Colon (tissue), 2 donors: ENCODE measurements at regions not wholly inside any gene's neighbourhood (a gene's known extent, or its start where the extent isn't known, plus 50 kb on each side); places are given as distances from the start of the nearest gene placed in this dataset.
"Not testable (repeated sequence)": the region's sequence is repeated elsewhere in the genome, so short reads cannot be mapped to it uniquely, and the experiment has no call there.

Experiments used
- FAIRE-seq: peaks from 2 replicates; lab custom pipeline; 2012; peaks lifted over from hg19 to GRCh38; lab: Jason Lieb, UNC
- donor health status: control.
- donor health status: control.

DNA sequence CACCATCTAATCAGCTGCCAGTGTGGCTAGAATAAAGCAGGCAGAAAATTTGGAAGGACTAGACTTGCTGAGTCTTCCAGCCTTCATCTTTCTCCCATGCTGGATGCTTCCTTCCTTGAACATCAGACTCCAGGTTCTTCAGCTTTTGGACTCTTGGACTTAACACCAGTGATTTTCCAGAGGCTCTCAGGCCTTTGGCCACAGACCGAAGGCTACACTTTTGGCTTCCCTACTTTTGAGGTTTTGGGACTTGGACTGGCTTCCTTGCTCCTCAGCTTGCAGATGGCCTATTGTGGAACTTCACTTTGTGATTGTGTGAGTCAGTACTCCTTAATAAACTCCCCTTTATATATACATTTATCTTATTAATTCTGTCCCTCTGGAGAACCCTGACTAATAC is 129.8 kb upstream of the MB21D2 start:
- FAIRE-seq: not testable (repeated sequence)

DNA sequence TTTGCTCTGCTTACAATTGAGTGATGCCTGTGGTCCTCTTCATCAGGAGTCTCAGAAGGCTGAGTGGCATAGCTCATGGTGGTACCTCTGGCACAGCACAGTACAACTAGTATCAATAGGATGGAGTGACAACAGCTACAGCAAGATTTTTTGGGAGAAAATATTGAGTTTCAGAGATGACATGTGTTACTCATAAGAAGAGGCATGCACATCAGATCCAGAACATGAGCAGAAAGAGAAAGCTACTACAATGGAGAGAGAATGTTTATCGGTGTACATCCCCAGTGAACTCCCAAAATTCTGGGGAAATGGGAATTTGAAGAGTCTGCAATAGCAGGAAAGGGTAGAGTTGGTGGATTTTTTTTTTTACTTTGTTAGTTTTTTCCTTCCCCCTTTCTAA is 130.5 kb upstream of the MB21D2 start:
- no peak for FAIRE-seq

DNA sequence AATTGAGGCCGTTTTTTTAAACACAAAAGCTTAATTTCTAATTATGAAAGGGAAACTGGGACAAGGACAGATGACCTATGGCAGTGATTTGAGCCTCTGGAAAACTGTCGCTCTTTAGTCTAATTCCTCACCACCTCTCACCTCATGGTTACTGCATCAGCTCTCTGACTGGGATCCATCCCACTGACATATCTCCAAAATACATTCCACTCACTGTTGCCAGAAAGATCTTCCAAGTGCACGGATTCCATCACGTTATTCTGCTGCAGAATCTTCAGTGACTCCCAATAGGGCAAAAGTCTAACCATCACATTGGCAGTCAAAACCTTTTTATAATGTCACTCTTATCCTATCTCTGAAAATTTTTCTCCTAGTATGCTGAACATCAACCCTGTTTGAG is 132.3 kb upstream of the MB21D2 start:
- FAIRE-seq: no peak

DNA sequence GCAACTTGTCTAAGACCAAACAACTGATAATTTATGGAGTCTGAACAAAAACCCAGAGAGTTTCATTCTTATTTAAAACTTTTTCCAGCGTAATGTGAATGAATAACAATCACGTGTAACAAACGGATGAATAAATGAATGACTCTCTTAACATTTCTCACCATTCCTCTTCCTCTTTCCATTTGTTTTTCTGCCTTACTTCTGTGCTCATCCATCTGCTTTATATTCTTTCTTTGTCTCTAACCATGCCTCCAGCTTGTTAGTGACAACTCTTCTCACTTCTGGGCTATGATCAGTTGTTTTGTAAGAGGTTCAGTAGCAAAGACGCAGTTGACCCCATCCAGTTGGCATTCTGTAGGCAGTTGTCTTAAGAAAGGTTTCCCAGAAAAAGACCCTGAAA is 133.7 kb upstream of the MB21D2 start:
- no peak for FAIRE-seq

DNA sequence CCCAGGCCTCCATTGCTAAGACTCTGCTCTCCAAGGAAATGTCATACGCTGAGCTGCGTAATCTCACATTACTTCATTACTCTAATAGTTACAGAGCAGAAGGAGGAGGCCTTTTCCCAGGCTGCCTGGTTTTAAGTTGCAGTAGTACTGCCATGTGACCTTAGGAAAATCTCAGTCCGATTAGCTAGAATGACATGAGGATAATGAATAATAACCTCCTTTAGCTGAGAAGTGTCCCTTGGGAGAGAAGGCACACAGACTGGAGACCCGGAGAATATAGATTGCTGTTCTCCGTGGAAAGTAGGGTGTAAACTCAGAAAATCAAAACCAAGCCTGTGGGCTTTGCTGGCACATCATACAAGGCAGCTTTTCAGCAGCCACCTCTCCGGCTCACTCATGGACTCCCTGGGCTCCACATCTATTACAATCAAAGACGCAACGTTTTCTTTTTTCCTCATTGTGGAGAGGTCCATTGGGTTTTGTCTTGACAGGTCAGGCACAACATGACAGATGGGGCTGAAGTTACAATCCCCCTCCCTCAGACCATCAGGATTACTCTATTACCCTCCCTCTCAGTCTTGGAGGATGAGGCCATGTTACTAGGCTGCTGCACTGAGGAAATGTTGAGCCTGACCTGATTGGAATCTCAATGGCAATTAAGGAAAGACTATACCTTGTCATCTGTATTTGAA is 134.8 kb upstream of the MB21D2 start:
- FAIRE-seq: no peak

DNA sequence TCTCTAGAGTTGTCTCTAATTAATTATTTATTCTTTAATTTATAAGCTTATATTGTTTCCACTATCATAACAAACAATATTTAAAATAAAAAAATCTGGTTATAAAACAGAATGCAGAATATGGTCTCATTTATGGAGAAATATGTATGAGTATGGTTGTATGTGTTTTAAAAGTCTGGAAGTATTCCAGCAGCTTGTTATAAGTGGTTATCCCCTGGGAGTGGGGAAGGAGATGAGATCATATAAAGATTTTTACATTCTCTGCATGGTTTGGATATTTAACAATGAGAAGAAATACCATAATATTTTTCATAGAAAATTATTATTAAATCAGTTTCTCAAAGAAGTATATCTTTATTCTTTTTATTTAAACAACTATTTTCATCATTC is 135.4 kb upstream of the MB21D2 start:
- no peak for FAIRE-seq

DNA sequence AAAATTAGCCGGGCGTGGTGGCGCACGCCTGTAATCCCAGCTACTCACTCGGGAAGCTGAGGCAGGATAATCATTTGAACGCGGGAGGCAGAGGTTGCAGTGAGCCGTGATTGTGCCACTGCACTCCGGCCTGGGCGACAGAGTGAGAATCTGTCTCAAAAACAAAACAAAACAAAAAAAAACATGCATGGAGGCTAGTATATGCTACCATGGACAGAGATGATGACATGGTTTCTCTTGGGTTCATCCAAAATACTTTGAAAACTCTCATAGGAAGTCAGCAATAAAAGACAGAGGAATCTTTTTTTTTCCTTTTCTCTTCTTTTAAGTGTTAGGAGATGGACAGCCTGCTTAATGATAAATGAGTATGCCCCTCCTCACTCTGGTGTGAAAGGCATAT is 137.7 kb upstream of the MB21D2 start:
- no peak for FAIRE-seq

DNA sequence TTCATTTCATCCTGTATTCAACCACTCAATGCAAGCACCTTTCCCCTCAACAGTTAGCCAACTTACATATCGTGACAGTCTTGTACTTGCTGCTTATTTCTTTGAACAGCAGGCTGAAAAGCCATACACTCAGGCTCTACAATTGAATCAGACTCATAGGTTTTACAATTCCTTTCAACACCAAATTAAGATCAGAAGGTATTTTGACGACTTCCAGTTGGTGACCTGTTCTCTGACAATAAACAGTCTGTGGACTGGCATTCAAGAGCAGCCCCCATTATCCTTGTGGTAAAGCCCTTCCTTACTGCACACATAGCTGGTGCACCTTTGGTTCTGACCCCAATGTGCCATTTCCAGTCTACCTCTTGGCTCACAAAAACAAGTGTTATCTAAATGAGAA is 140.0 kb upstream of the MB21D2 start:
- no peak for FAIRE-seq

DNA sequence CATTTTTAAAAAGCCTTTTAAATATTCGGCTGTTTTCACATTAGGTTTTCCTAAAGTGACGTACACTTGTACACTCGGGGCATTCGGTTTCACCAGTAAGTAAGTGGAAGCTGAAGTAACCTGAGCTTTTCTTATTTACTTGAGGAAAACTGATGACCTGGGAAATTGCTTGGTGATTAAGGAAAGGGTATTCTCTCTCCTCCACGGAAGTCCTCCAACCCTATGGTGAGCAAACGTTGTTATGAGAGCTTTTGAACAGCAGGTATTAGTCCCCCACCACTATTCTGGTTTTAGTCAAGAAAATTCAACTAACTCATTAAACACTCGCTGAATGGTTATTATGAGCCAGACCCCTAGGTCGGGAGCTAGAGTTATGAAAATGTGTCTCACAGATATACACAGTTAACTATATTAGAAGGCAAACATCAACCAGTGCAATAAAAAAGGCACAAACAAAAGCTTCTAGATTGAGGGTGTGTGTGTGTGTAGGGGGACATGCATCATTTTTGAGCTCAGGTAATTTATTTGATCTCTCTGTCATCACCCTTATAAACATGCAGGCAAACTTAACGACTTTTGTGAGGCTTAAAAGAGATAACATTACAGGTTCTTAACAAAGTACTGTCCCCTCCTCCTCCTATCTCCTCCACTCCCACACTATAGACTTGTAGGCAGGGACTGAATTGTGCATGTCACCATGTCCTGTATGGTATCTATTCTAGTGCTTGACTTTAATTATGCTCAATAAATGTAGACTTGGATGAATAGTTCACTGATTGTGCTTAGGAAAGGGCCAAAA is 143.3 kb upstream of the MB21D2 start:
- no peak for FAIRE-seq

DNA sequence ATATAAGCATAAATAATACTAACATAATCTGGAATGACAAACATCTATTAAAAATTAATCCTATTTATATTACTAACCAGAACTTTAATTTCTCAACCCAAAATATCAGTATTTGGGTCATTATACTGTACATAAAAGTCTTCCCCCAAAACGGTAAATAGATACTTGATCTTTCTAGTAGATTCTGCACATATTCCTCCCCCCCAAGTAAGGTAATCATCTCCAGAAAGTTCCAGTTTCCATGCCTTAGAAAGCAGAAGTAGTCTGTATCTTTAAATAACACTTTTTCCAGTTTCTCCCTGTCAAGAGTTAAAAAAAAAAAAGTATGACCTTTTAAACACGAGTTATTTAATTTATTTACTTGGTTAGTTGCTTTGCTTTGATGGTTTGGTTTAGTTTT is 150.7 kb upstream of the MB21D2 start:
- no peak for FAIRE-seq

DNA sequence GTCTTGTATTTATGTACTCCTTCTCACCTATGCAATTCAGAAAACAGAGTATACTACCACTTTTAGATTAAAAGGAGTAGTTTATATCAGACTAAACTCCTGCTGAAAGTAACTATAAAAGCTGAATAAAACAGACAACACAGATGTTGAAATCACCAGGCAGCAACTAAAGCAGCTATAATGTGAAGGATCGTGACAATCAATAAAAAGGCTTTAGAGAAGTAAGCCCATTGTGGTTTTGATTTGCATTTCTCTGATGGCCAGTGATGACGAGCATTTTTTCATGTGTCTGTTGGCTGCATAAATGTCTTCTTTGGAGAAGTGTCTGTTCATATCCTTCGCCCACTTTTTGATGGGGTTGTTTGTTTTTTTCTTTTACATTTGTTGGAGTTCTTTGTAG is 152.1 kb upstream of the MB21D2 start:
- FAIRE-seq: not testable (repeated sequence)

DNA sequence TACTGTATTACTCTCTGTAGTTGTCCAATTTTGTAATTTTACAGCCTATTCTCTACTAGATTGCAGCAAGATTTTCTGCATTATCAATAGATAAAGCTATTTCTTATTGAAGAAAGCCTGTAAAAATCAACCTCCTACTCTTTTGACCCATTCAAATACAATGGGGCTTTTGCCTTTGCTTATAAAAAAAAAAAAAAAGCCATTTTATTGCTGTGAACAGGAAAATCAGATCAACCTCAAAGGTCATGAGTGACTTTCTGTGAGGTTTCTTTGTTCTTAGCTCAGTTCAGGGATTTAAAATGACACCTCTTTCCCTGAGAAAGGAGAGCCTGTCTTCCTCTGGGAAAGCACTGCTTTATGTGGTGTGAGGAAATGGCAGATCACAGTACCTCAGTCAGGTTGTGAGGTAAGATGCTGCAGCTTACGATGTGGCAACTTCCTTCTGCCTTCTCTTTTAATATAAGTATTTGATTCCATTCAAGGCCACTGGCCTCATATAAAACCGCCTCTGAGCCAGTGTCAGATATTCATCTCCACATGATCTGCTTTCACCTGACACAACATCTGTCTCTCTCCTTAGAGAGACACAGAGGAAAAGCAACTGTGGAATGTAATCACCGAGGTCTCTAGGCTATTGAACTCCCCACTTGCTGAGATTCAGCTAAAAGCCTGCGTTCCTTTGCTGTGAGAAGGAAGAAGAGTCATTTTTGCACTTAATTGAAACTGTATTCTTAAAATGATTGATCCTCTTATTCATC is 161.5 kb upstream of the MB21D2 start:
- no peak for FAIRE-seq

DNA sequence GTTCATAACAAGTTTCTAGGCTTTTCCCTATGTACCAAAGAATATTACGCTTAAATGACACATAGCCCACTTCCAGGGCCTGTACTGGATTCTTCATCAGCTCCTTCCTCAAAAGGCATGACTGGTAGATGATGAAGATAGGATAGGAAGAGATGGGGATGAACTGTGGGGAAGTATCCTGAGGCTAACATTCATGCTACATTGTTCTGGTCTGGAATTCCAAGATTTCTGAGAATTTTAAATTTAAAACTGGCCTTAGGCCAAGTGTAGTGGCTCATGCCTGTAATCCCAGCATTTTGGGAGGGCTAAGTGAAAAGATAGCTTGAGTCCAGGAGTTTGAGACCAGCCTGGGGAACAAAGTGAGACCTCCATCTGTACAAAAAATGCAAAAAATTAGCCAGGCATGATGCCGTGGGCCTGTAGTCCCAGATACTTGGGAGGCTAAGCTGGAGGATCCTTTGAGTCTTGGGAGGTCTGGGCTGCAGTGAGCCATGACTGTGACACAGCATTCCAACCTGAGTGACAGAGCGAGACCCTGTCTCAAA is 160.1 kb upstream of the PLAAT1 start:
- FAIRE-seq: no peak

DNA sequence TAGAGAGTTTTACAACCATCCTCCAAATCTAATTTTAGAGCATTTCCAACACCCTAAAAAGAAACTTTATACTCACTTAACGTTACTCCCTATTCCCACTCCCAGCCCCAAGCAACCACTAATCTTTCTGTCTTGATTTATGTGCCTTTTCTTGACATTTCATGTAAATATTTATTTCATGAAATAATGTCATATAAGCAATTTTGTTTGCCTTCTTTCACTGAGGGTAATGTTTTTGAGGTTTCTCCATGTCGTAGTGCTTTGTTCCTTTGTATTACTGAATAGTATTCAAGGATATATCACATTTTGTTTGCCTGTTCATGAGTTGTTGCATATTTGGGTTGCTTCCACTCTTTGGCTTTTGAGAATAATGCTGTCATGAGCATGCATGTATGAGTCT is 155.4 kb upstream of the PLAAT1 start:
- FAIRE-seq: no peak

DNA sequence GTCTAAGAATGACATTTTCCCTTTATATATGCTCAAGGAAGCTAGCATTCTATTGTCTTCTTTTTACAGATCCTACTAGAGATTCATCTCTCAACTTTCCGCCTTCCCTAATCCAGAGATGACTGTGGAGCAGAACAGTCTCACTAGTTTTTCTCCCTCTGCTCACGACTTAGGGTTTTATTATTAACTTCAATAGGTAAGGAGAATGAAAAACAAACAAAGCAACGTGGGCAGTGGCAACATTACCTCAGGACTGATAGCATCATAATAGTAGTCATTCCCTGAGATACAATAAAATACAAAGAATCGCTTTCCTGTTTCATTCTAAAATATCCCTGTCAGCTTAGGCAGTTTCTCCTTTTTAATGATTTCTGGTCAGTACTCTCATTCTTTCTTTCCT is 154.3 kb upstream of the PLAAT1 start:
- FAIRE-seq: no peak

DNA sequence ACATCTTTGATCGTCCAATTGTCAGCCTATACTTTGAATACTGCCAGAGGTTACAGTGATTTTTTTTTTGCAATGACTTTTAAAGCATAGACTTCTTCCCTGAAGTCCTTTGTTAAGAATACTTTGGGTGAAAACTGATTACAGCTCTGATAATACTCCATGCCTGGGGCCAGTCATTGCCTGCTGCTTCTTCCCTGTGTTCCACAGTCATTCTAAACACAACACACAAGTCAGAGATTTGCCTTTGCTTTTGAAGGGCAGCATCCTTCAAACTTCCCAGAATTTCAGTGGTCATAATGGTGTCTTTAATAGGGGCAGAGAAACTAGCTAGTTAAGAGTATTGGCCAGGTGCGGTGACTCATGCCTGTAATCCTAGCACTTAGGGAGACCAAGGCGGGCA is 153.7 kb upstream of the PLAAT1 start:
- FAIRE-seq: no peak

DNA sequence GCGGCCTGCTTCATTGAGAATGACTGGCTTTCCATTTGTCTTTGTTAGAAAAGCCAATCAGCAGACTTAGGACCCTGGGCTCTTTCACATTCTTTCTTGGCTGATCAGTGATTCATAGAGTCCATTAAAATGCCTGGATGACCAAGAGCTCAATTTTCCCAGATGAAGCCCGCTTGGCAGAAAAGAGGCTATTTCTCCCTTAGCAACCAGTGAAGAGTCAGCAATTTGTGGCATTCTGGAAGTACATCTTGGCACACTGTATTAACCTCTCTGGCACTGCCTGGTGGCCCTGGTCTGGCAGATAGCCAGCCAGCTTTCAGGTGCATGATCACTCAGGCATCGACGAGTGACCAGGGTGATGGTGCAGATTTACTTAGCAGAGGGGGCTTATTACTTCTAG is 145.7 kb upstream of the PLAAT1 start:
- no peak for FAIRE-seq

DNA sequence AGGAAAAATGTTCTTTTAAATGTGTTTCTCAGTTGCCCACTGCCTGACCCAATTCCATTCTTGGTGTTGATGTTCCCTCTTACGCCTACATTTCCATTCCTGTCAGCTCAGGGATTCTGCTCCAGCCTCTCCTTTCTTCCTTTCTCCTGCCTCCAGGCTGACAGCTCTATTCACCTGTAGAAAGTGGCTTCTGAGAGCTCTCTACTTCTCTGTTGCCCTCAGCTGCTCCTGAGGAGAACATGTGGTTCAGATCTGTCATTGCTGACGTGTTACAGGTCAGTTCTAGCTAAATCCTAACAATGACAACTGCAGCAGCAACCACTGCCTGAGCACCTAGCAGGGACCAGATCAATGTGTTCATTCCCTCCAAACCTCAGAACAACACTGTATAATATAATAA is 144.9 kb upstream of the PLAAT1 start:
- no peak for FAIRE-seq

DNA sequence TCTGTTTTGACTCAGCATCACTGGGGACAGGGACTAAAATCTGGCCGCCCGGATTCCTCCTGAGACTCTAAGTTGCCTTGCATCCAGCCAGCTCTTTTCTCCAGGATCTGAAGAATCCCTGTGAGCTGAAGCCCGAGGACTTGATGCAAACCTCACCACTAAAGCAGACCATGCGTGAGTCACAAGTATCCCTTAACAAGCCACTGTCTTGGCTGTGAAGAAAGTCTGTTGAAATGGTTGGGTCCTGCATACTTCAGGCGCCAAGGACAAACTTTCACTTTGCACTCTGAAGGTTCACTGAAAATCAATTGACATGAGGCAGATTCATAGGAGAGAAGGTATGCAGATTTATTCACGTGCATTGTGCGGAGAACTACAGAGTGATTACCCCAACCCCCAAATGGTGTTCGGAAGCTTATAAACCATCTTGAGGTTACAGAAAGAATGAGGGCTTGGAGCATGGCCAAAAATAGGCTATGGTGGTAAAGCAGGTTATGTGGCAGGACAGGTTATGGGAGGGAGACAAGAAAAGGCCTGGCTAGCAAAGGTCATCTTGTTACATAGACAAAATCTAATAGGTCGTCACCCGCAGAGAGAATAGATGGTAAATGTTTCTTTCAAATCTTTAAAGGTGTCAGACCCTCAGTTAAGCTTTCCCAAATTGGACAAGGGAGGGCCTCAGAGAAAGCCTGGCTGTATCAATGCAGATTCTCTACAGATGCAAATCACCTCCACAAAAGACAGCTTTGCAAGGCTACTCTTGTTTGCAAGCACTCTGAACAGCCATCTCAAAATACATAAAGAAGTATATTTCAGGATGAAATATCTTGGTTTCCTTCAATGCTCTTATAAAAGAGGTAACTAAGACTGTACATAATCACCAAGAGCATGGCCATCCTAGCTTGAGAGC is 126.3 kb upstream of the PLAAT1 start:
- FAIRE-seq: no peak

DNA sequence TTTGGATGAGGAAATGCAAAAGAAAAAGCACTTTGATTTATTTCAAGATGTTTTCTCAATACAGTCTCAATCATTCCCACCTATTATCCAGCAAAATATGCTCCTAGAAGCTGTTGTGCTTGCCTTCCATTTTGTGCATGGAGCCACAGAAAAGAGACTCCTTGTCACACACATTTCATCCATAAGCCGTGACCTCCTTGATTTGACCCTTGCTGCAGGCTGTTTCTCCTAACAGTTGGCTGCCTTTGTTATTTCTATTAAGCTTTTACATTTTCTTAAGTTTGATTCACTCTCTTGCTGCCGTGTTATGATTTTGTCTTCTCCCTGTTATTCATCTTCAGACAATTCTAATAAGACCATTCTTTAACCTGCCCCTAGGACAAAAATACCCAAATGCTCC is 124.2 kb upstream of the PLAAT1 start:
- no peak for FAIRE-seq

DNA sequence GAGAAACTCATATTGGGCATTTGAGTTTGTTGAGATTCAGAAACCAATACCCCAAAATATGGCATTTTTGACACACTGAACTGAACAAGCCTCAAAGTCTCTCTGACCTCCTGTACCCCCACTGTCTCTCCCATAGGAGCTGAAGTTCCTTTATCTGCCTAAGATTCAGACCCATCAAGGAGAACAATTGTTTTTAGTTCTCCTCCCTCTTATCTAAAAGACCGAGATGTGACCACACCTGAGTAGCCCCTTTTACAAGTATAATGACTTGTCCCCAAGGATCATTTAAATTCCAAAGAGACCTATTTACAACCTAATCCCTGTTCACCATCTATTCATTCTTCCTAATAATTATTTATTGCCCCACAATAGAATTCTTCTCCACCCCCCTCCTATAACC is 122.1 kb upstream of the PLAAT1 start:
- FAIRE-seq: no peak

DNA sequence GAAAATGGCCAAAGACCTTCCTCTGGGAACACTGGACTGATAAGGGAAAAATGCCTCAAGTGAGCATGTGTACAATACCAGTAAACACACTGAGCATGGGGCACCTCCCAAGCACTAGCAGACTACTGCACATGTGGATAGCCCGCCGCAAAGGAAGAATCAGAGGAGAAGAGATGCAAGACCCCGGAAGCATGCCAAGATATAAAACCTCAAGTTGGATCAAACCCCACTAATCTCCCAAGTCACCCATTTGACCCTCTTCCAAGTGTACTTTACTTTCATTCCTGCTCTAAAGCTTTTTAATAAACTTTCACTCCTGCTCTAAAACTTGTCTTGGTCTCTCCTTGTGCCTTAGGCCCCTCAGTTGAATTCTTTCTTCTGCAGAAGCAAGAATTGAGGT is 121.1 kb upstream of the PLAAT1 start:
- FAIRE-seq: no peak
